ENCODE measurements at regions not wholly inside any gene's neighbourhood (a gene's known extent, or its start where the extent isn't known, plus 50 kb on each side); places are given as distances from the start of the nearest gene placed in this dataset.

DNA sequence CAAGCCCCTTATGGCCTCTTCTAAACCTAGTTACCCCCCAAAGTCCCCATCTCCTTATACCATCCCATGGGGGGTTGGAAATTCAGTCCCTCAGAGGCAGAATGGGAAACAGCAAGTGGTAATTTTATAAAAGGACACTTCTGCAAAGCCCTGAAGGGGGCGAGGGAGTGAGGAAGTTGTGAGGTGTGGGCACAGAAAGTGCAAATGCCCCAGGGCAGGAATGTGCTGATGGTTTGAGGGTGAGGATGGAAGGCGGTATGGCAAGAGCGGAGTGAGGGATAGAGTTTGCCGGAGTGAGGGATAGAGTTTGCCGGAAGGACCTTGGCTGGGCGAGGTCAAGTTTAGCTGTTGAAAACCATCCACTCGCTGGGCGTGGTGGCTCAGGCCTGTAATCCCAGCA lies 52.7 kb downstream of the HAPSTR1 start:
- TF ChIP-seq, protein P1, sequence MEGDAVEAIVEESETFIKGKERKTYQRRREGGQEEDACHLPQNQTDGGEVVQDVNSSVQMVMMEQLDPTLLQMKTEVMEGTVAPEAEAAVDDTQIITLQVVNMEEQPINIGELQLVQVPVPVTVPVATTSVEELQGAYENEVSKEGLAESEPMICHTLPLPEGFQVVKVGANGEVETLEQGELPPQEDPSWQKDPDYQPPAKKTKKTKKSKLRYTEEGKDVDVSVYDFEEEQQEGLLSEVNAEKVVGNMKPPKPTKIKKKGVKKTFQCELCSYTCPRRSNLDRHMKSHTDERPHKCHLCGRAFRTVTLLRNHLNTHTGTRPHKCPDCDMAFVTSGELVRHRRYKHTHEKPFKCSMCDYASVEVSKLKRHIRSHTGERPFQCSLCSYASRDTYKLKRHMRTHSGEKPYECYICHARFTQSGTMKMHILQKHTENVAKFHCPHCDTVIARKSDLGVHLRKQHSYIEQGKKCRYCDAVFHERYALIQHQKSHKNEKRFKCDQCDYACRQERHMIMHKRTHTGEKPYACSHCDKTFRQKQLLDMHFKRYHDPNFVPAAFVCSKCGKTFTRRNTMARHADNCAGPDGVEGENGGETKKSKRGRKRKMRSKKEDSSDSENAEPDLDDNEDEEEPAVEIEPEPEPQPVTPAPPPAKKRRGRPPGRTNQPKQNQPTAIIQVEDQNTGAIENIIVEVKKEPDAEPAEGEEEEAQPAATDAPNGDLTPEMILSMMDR (IDR thresholded peaks at IDR 0.05; ENCODE audit: low read length): no peak
- TF ChIP-seq EZH2 (IDR thresholded peaks at IDR 0.05; ENCODE audit: borderline replicate concordance, low read length): no peak

Data from OCI-LY1 (cell line).